ENCODE measurements at regions not wholly inside any gene's neighbourhood (a gene's known extent, or its start where the extent isn't known, plus 50 kb on each side); places are given as distances from the start of the nearest gene placed in this dataset.

DNA sequence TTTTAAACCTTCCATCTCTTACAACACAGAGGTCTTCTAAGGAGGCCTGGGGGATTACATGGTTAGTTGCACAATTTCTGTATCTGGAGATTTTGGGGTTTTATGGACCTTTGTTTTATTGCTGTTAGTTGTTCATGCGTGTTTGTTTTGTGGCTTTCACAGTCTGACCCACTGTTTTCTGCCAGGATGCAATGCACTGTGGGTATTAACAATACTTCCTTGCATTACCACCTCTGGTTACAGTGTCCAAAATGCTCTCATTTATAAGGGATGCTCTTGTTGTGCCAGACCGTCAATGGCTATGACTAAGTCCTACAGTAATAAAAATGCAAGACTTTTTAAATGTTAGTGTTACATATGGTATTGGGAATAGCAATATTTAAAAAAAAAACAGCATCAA is 730.2 kb downstream of the KCTD8 start:
- WGBS, 3 donors: 80 to 87% (median 81%) methylated on average over 2 of the region's 2 CpGs
- Histone ChIP-seq H3K27ac (no peak overlapping the region), H3K9me3 (no peaks in the 10 kb centered on the region), H3K4me3 (no peak overlapping the region), H3K27me3 (no peaks in the 10 kb centered on the region), H3K4me1 (ENCODE audit: insufficient read depth) (no peaks in the 10 kb centered on the region), H3K36me3 (no peaks in the 10 kb centered on the region)
- TF ChIP-seq POLR2A (IDR thresholded peaks at IDR 0.05) (no peak), EP300 (IDR thresholded peaks at IDR 0.05) (no peak)
- TF ChIP-seq, protein P1, sequence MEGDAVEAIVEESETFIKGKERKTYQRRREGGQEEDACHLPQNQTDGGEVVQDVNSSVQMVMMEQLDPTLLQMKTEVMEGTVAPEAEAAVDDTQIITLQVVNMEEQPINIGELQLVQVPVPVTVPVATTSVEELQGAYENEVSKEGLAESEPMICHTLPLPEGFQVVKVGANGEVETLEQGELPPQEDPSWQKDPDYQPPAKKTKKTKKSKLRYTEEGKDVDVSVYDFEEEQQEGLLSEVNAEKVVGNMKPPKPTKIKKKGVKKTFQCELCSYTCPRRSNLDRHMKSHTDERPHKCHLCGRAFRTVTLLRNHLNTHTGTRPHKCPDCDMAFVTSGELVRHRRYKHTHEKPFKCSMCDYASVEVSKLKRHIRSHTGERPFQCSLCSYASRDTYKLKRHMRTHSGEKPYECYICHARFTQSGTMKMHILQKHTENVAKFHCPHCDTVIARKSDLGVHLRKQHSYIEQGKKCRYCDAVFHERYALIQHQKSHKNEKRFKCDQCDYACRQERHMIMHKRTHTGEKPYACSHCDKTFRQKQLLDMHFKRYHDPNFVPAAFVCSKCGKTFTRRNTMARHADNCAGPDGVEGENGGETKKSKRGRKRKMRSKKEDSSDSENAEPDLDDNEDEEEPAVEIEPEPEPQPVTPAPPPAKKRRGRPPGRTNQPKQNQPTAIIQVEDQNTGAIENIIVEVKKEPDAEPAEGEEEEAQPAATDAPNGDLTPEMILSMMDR (IDR thresholded peaks at IDR 0.05): no peak
- DNase-seq: no peak
- intact Hi-C loops (cut with DNase I): no loop called here

DNA sequence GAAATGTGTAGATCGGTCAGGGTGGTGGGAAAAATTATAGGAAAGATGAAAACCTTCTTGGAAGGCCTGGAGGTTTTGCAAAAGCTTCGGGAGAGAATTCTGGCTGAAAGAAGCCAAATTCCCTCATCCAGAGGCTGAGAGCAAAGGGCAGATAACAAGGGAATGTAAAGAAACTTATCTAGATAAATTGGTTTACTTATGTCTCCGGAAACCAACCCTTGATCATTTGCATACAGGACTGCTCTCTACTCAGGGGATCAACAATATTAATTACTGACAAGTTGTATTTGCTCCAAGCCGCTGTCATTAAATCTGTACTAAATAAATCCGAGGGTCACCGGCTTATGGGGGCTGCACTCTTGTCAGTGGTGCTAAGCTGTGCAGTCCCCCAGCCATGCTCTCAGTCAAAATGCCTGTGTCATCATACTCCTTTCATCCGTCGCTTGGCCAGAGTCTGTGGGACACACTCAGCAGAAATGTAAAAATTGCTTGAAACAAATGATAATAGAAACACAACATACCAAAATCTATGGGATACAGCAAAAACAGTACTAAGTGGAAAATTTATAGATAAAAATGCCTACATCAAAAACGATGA is 715.7 kb downstream of the KCTD8 start:
- Histone ChIP-seq H3K9me3 (no peaks in the 10 kb centered on the region), H3K27ac (no peak overlapping the region), H3K4me3 (no peak overlapping the region), H3K4me1 (ENCODE audit: insufficient read depth) (no peaks in the 10 kb centered on the region), H3K27me3 (no peaks in the 10 kb centered on the region), H3K36me3 (no peaks in the 10 kb centered on the region)
- WGBS, 3 donors: 73 to 88% (median 74%) methylated on average over 9 of the region's 9 CpGs
- DNase-seq: no peak
- intact Hi-C loops (cut with DNase I): no loop called here
- TF ChIP-seq EP300 (IDR thresholded peaks at IDR 0.05): no peak
- TF ChIP-seq POLR2A (IDR thresholded peaks at IDR 0.05): no peak
- TF ChIP-seq, protein P1 (IDR thresholded peaks at IDR 0.05): no peak

DNA sequence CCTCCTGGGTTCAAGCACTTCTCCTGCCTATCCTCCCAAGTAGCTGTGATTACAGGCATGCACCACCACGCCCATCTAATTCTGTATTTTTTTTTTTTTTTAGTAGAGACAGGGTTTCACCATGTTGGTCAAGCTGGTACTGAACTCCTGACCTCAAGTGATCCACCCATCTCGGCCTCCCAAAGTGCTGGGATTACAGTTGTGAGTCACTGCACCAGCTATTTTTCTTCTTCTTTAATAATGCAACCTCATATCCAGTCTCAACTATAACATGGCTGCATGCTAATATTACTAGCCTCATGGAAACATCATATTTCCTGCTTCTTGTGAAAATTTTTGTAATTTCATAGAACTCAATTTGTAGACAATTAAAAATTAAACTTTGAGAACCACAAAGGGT is 706.5 kb downstream of the KCTD8 start:
- Histone ChIP-seq H3K4me1 (ENCODE audit: insufficient read depth) (no peaks in the 10 kb centered on the region), H3K27ac (no peak overlapping the region), H3K4me3 (no peak overlapping the region), H3K36me3 (no peaks in the 10 kb centered on the region), H3K27me3 (no peaks in the 10 kb centered on the region), H3K9me3 (no peaks in the 10 kb centered on the region)
- TF ChIP-seq, protein P1 (IDR thresholded peaks at IDR 0.05): no peak
- no peak for TF ChIP-seq EP300 (IDR thresholded peaks at IDR 0.05)
- no peak for TF ChIP-seq POLR2A (IDR thresholded peaks at IDR 0.05)
- intact Hi-C loops (cut with DNase I): no loop called here
- WGBS, 3 donors: 79 to 92% (median 79%) methylated on average over 2 of the region's 2 CpGs
- DNase-seq: no peak

DNA sequence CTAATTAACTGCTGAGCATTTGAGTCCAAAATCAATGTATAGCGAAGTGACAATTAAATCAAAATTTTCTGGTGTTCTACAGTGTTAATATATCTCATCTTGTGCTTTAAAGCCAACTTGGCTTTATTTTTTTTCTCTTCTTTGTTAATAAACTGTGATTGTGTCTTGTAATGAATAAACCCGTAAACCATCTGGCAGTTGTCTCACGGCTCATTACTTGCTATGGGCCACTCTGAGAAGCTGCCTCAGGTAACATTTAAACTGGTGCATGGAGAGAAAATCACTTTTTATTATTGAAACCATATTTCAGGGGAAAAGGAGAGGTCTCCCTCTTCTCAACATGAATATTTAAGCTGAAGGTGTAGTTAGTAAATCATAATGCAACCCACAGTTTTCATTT is 694.0 kb downstream of the KCTD8 start:
- Histone ChIP-seq H3K27ac (no peak overlapping the region), H3K36me3 (no peaks in the 10 kb centered on the region), H3K27me3 (no peaks in the 10 kb centered on the region), H3K4me1 (ENCODE audit: insufficient read depth) (no peaks in the 10 kb centered on the region), H3K9me3 (no peaks in the 10 kb centered on the region), H3K4me3 (no peak overlapping the region)
- WGBS, 3 donors: 91 to 94% (median 91%) methylated on average over 3 of the region's 3 CpGs
- intact Hi-C loops (cut with DNase I): no loop called here
- no peak for TF ChIP-seq EP300 (IDR thresholded peaks at IDR 0.05)
- TF ChIP-seq, protein P1 (IDR thresholded peaks at IDR 0.05): no peak
- no peak for TF ChIP-seq POLR2A (IDR thresholded peaks at IDR 0.05)
- no peak for DNase-seq
